ENCODE measurements at regions not wholly inside any gene's neighbourhood (a gene's known extent, or its start where the extent isn't known, plus 50 kb on each side); places are given as distances from the start of the nearest gene placed in this dataset.

GRCh38 chr2:64288321-64289193, 144.3 kb upstream of the PELI1 start:
- Histone ChIP-seq H3K27ac (ENCODE audit: low read depth in 2 of 2, low read length in 1 of 2) (no peak overlapping the region), H3K4me3 (ENCODE audit: low read depth in 2 of 2, low read length in 1 of 2) (no peak overlapping the region), H3F3A (replicated peaks; ENCODE audit: insufficient read depth) (no peaks in the 10 kb centered on the region), H3K79me2 (ENCODE audit: insufficient read depth) (no peaks in the 10 kb centered on the region), H3K27me3 (ENCODE audit: insufficient read depth) (no peaks in the 10 kb centered on the region; the same call in 1 of the 2 replicates), H3K9me2 (no peaks in the 10 kb centered on the region), H3K4me2 (no peak overlapping the region), H3K9ac (no peak overlapping the region), H3K4me1 (ENCODE audit: control insufficient read depth in 1 of 2, insufficient read depth in 2 of 2, low read depth in 1 of 2, low read length in 1 of 2) (peaks cover 0 to 12% of the 10 kb centered on the region in 2 experiments; a peak in 2 of 4 replicates), H2AFZ (ENCODE audit: low read depth) (no peak overlapping the region), H3K36me3 (replicated peaks in 1 of 2; ENCODE audit: control insufficient read depth in 1 of 2, insufficient read depth in 2 of 2, low read length in 1 of 2) (no peaks in the 10 kb centered on the region), H3K9me3 (no peaks in the 10 kb centered on the region), H4K20me1 (ENCODE audit: insufficient read depth) (no peaks in the 10 kb centered on the region)
- ChIA-PET POLR2A (no interaction called here), CTCF (no interaction called here)
- TF ChIP-seq FOXM1 (IDR thresholded peaks at IDR 0.05; ENCODE audit: low read depth) (no peak), TAF1 (IDR thresholded peaks at IDR 0.05; ENCODE audit: borderline replicate concordance, low read depth, low read length) (no peak), RCOR1 (IDR thresholded peaks at IDR 0.05; ENCODE audit: low read length) (no peak), ZBTB33 (IDR thresholded peaks at IDR 0.05; ENCODE audit: borderline replicate concordance, low read depth) (no peak), RFX5 (IDR thresholded peaks at IDR 0.05; ENCODE audit: low read length) (no peak), FOSL2 (IDR thresholded peaks at IDR 0.05; ENCODE audit: borderline replicate concordance, low read depth) (no peak), REST (IDR thresholded peaks at IDR 0.05; ENCODE audit: low read depth, low read length) (no peak), MAX (IDR thresholded peaks at IDR 0.05; ENCODE audit: low read depth) (no peak), PBX3 (IDR thresholded peaks at IDR 0.05) (no peak), JUND (IDR thresholded peaks at IDR 0.05) (no peak), MEF2A (IDR thresholded peaks at IDR 0.05; ENCODE audit: borderline replicate concordance, low read depth) (no peak), CHD2 (IDR thresholded peaks at IDR 0.05; ENCODE audit: low read length, partially characterized antibody) (no peak), CTCF (IDR thresholded peaks at IDR 0.05) (no peak)
- 63% methylated on average over 13 of the region's 13 CpGs for WGBS (ENCODE audit: low lambda C conversion rate)
- no peak for DNase-seq

All from SK-N-SH (cell line).